ENCODE measurements at regions not wholly inside any gene's neighbourhood (a gene's known extent, or its start where the extent isn't known, plus 50 kb on each side); places are given as distances from the start of the nearest gene placed in this dataset.

DNA sequence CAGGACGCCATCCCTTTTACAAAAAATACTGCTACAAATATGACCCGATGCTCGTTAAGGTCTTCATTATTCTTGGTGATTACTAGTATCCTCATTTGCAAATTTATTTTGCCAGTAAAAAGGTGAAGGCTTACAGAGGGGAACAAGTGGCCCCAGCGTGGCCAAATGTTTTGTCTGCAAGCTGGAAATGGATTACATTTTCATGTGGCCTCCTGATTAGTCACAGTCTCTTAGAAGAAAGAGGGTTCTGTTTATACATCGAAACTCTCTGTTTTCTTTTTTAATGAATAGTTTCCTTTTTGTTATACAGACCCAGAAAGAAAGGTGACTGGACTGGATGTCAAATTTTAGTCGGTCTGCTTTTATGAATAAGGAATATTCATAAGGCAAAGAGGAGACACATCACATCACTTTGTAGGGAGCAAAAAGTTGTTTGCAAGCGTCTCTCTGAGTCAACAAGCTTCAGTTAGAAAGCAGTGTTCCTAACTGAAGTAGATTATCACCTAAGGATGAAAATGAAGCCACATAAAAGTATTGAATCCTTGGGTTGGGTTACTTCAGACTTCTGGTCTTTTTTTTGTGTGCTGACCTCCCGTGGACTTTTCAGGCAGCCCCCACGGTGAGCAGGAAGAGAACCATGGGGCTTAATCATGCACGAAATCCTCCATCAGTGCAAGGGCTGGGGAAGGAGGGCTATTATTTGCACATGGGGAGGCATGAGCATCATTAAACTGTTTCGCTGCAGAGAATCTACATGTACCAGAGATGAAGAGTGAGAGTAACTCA is 125.6 kb downstream of the ARSF start:
- TF ChIP-seq, protein P1, sequence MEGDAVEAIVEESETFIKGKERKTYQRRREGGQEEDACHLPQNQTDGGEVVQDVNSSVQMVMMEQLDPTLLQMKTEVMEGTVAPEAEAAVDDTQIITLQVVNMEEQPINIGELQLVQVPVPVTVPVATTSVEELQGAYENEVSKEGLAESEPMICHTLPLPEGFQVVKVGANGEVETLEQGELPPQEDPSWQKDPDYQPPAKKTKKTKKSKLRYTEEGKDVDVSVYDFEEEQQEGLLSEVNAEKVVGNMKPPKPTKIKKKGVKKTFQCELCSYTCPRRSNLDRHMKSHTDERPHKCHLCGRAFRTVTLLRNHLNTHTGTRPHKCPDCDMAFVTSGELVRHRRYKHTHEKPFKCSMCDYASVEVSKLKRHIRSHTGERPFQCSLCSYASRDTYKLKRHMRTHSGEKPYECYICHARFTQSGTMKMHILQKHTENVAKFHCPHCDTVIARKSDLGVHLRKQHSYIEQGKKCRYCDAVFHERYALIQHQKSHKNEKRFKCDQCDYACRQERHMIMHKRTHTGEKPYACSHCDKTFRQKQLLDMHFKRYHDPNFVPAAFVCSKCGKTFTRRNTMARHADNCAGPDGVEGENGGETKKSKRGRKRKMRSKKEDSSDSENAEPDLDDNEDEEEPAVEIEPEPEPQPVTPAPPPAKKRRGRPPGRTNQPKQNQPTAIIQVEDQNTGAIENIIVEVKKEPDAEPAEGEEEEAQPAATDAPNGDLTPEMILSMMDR (IDR thresholded peaks at IDR 0.05), result no peak
- no peak for TF ChIP-seq POLR2A (IDR thresholded peaks at IDR 0.05)
- no peak for TF ChIP-seq POLR2AphosphoS5 (IDR thresholded peaks at IDR 0.05)

Measured in suprapubic skin (tissue), 4 donors.